ENCODE measurements at regions not wholly inside any gene's neighbourhood (a gene's known extent, or its start where the extent isn't known, plus 50 kb on each side); places are given as distances from the start of the nearest gene placed in this dataset.

DNA sequence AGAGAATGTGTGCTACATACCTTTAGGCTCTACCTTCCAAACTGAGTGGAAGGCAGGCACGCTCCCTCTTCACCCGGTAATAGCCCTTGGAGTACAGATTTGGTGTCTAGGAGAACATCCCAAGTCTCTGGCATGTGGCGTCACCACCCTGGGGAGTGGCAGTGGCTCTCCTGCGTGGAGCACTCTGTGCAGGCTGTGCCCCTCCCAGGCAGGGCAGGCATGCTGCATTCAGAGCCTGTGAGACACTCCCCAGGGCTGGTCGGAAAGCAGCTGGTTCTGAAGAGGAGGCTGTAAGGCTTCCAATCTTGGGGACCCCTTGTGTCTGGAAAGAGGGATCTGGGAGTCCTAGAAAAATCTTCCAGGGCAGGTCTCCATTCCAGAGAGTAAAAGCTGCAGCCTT, 193.3 kb downstream of the ANKRD30B start:
- no peaks in the 10 kb centered on the region for H4K20me1 ChIP-seq (ENCODE audit: insufficient read depth)
- H3K4me2 ChIP-seq = no peak overlapping the region
- no peak overlapping the region for H3K4me3 ChIP-seq (IDR thresholded peaks at IDR 0.05; ENCODE audit: insufficient read depth, low read depth, low read length)
- H3K4me1 ChIP-seq (ENCODE audit: low read depth, poor library complexity, severe bottlenecking) = no peaks in the 10 kb centered on the region
- no peak overlapping the region for H2AFZ ChIP-seq (ENCODE audit: low read depth)
- no peak overlapping the region for H3K27ac ChIP-seq
- H3K36me3 ChIP-seq (ENCODE audit: insufficient read depth) = no peaks in the 10 kb centered on the region
- TF ChIP-seq, protein P1, sequence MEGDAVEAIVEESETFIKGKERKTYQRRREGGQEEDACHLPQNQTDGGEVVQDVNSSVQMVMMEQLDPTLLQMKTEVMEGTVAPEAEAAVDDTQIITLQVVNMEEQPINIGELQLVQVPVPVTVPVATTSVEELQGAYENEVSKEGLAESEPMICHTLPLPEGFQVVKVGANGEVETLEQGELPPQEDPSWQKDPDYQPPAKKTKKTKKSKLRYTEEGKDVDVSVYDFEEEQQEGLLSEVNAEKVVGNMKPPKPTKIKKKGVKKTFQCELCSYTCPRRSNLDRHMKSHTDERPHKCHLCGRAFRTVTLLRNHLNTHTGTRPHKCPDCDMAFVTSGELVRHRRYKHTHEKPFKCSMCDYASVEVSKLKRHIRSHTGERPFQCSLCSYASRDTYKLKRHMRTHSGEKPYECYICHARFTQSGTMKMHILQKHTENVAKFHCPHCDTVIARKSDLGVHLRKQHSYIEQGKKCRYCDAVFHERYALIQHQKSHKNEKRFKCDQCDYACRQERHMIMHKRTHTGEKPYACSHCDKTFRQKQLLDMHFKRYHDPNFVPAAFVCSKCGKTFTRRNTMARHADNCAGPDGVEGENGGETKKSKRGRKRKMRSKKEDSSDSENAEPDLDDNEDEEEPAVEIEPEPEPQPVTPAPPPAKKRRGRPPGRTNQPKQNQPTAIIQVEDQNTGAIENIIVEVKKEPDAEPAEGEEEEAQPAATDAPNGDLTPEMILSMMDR (conservative IDR thresholded peaks at IDR 0.05; ENCODE audit: low read depth, low read length) = no peak
- no peaks in the 10 kb centered on the region for H3K79me2 ChIP-seq (ENCODE audit: insufficient read depth, low read depth)
- no peaks in the 10 kb centered on the region for H3K27me3 ChIP-seq (ENCODE audit: insufficient read depth, low read depth)
- H3K9ac ChIP-seq = no peak overlapping the region

DNA sequence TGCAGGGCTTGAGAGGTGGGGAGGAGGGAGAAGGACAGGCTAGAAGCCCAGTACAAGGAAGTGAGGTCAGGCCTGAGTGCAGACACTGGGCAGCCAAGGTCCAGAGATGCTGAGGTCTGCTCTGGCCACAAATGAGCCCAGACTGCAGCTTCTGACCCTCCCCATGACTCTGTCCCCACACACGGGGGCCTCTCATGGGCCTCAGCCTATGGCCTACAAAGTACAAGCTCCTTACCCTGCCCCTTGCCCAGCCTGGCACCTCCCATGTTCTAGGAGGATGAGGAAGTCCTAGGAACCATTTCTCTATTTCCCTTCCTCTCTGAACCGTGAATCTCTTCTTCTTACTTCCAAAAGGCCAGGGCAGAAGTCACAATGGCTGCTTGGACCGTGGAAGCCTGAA, 193.8 kb downstream of the ANKRD30B start:
- no peaks in the 10 kb centered on the region for H4K20me1 ChIP-seq (ENCODE audit: insufficient read depth)
- H3K4me2 ChIP-seq = no peak overlapping the region
- H3K9ac ChIP-seq = no peak overlapping the region
- no peak overlapping the region for H2AFZ ChIP-seq (ENCODE audit: low read depth)
- H3K27me3 ChIP-seq (ENCODE audit: insufficient read depth, low read depth) = no peaks in the 10 kb centered on the region
- H3K4me3 ChIP-seq (IDR thresholded peaks at IDR 0.05; ENCODE audit: insufficient read depth, low read depth, low read length) = no peak overlapping the region
- no peaks in the 10 kb centered on the region for H3K36me3 ChIP-seq (ENCODE audit: insufficient read depth)
- no peaks in the 10 kb centered on the region for H3K4me1 ChIP-seq (ENCODE audit: low read depth, poor library complexity, severe bottlenecking)
- H3K27ac ChIP-seq = no peak overlapping the region
- TF ChIP-seq, protein P1 (conservative IDR thresholded peaks at IDR 0.05; ENCODE audit: low read depth, low read length) = no peak
- no peaks in the 10 kb centered on the region for H3K79me2 ChIP-seq (ENCODE audit: insufficient read depth, low read depth)

DNA sequence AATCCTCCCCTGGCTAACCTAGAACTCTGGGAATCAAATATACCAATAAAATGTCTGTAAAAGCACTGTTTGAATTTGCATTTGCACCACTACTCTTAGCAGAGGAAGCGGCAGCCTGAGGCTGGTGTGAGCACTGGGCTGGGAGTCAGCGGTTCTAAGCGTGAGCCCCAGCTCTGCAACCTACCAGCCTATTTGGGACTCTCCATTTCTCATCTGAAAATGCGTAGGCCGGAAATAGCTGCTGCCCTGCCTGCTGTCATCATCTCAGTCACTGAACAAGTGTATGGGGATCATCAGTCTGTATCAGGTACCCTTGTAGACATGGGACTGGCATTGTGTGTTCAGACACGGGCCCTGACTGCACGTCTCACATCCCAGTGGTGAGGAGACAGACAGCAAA, 194.3 kb downstream of the ANKRD30B start:
- H4K20me1 ChIP-seq (ENCODE audit: insufficient read depth) = no peaks in the 10 kb centered on the region
- no peaks in the 10 kb centered on the region for H3K4me1 ChIP-seq (ENCODE audit: low read depth, poor library complexity, severe bottlenecking)
- no peak overlapping the region for H3K9ac ChIP-seq
- no peak overlapping the region for H3K4me3 ChIP-seq (IDR thresholded peaks at IDR 0.05; ENCODE audit: insufficient read depth, low read depth, low read length)
- H2AFZ ChIP-seq (ENCODE audit: low read depth) = no peak overlapping the region
- H3K4me2 ChIP-seq = no peak overlapping the region
- H3K79me2 ChIP-seq (ENCODE audit: insufficient read depth, low read depth) = no peaks in the 10 kb centered on the region
- TF ChIP-seq, protein P1 (conservative IDR thresholded peaks at IDR 0.05; ENCODE audit: low read depth, low read length) = no peak
- H3K27me3 ChIP-seq (ENCODE audit: insufficient read depth, low read depth) = no peaks in the 10 kb centered on the region
- H3K27ac ChIP-seq = no peak overlapping the region
- no peaks in the 10 kb centered on the region for H3K36me3 ChIP-seq (ENCODE audit: insufficient read depth)

DNA sequence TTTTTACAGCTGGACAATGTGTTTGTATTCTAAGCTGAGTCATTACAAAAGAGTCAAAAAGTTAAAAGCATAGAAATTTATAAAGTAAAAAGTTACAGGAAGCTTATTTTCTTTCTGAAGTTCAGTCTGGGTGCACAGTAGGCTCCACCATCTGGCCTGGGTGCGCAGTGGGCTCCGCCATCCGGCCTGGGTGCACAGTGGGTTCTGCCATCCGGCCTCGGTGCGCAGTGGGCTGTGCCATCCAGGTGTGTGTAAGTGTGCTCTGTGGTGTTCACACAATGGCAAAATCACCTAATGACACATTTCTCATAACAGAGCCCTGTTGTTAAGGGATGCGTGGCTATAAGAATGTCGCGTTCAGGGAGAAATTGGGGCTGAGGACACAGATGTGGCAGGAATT, 195.5 kb downstream of the ANKRD30B start:
- TF ChIP-seq, protein P1 (conservative IDR thresholded peaks at IDR 0.05; ENCODE audit: low read depth, low read length) = no peak
- no peaks in the 10 kb centered on the region for H3K27me3 ChIP-seq (ENCODE audit: insufficient read depth, low read depth)
- H4K20me1 ChIP-seq (ENCODE audit: insufficient read depth) = no peaks in the 10 kb centered on the region
- no peak overlapping the region for H3K27ac ChIP-seq
- H2AFZ ChIP-seq (ENCODE audit: low read depth) = no peak overlapping the region
- H3K4me2 ChIP-seq = no peak overlapping the region
- H3K4me1 ChIP-seq (ENCODE audit: low read depth, poor library complexity, severe bottlenecking) = no peaks in the 10 kb centered on the region
- H3K79me2 ChIP-seq (ENCODE audit: insufficient read depth, low read depth) = no peaks in the 10 kb centered on the region
- no peak overlapping the region for H3K4me3 ChIP-seq (IDR thresholded peaks at IDR 0.05; ENCODE audit: insufficient read depth, low read depth, low read length)
- no peaks in the 10 kb centered on the region for H3K36me3 ChIP-seq (ENCODE audit: insufficient read depth)
- no peak overlapping the region for H3K9ac ChIP-seq

Data from KMS-11 (cell line).